Body of pancreas (tissue), 4 donors: ENCODE measurements at regions not wholly inside any gene's neighbourhood (a gene's known extent, or its start where the extent isn't known, plus 50 kb on each side); places are given as distances from the start of the nearest gene placed in this dataset.

Source experiments
- POLR2A ChIP-seq, 3 donors: fragments of 450-650 bp; IDR thresholded peaks; one replicate each; pipeline ENCODE4 v1.6.1; 2016; ENCODE audit warnings: antibody characterized with exemption in 3 of 3, mild to moderate bottlenecking in 2 of 3
- TF ChIP-seq, protein P1 (sequence below), 7 experiments: fragments of 450-650 bp in 4 of 7; fragments of 200-600 bp in 3 of 7; sonication (generic) in 3 of 7; IDR thresholded peaks; one replicate each; pipeline ENCODE4 v1.5.1; 2016 to 2019; ENCODE audit warnings: antibody characterized with exemption in 7 of 7

DNA sequence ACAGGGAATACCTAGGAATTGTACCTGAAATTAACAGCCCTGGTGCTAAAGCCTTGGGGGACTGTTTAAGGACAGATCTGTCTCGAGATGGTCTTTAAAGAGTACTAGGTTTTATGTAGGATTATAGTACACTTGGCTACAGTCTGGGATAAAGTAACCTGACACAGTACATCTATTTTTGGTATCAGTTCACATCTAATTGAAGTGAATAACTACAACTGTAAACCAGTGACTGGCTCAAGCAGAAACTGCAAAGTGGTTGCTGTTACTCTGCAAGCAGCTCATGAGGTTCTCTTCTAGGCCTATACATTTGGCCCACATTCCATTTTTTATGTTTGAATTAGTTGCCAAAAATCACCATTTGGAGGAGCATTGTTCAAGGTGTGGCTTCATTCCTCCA is 320.8 kb upstream of the USP25 start:
- TF ChIP-seq, protein P1, sequence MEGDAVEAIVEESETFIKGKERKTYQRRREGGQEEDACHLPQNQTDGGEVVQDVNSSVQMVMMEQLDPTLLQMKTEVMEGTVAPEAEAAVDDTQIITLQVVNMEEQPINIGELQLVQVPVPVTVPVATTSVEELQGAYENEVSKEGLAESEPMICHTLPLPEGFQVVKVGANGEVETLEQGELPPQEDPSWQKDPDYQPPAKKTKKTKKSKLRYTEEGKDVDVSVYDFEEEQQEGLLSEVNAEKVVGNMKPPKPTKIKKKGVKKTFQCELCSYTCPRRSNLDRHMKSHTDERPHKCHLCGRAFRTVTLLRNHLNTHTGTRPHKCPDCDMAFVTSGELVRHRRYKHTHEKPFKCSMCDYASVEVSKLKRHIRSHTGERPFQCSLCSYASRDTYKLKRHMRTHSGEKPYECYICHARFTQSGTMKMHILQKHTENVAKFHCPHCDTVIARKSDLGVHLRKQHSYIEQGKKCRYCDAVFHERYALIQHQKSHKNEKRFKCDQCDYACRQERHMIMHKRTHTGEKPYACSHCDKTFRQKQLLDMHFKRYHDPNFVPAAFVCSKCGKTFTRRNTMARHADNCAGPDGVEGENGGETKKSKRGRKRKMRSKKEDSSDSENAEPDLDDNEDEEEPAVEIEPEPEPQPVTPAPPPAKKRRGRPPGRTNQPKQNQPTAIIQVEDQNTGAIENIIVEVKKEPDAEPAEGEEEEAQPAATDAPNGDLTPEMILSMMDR (IDR thresholded peaks at IDR 0.05): no peak
- TF ChIP-seq POLR2A (IDR thresholded peaks at IDR 0.05): no peak
